ENCODE measurements at regions not wholly inside any gene's neighbourhood (a gene's known extent, or its start where the extent isn't known, plus 50 kb on each side); places are given as distances from the start of the nearest gene placed in this dataset.

GRCh38 chr7:116327135-116327534 lies 116.8 kb downstream of the TES start:
- Histone ChIP-seq H3K36me3 (no peaks in the 10 kb centered on the region), H3K27ac (peak overlapping the region; percentile 44 to 62), H3K9me3 (peaks cover 0 to 6% of the 10 kb centered on the region in 2 donors), H3K27me3 (no peaks in the 10 kb centered on the region), H3K4me1 (peaks cover 3 to 30% of the 10 kb centered on the region in 2 donors), H3K4me3 (no peak overlapping the region)
- no peak for DNase-seq (ENCODE audit: low spot score in 2 of 2)
- intact Hi-C loops (cut with DNase I), result no loop called here
- TF ChIP-seq, protein P1, sequence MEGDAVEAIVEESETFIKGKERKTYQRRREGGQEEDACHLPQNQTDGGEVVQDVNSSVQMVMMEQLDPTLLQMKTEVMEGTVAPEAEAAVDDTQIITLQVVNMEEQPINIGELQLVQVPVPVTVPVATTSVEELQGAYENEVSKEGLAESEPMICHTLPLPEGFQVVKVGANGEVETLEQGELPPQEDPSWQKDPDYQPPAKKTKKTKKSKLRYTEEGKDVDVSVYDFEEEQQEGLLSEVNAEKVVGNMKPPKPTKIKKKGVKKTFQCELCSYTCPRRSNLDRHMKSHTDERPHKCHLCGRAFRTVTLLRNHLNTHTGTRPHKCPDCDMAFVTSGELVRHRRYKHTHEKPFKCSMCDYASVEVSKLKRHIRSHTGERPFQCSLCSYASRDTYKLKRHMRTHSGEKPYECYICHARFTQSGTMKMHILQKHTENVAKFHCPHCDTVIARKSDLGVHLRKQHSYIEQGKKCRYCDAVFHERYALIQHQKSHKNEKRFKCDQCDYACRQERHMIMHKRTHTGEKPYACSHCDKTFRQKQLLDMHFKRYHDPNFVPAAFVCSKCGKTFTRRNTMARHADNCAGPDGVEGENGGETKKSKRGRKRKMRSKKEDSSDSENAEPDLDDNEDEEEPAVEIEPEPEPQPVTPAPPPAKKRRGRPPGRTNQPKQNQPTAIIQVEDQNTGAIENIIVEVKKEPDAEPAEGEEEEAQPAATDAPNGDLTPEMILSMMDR (IDR thresholded peaks at IDR 0.05), result no peak

GRCh38 chr7:116327752-116328151 lies 117.4 kb downstream of the TES start:
- Histone ChIP-seq H3K4me1 (peaks cover 3 to 30% of the 10 kb centered on the region in 2 donors), H3K4me3 (no peak overlapping the region), H3K27ac (peak overlapping the region; percentile 44 to 62), H3K36me3 (no peaks in the 10 kb centered on the region), H3K27me3 (no peaks in the 10 kb centered on the region), H3K9me3 (peaks cover 0 to 6% of the 10 kb centered on the region in 2 donors)
- DNase-seq (ENCODE audit: low spot score in 2 of 2), result no peak
- intact Hi-C loops (cut with DNase I), result no loop called here
- TF ChIP-seq, protein P1 (IDR thresholded peaks at IDR 0.05), result no peak

DNA sequence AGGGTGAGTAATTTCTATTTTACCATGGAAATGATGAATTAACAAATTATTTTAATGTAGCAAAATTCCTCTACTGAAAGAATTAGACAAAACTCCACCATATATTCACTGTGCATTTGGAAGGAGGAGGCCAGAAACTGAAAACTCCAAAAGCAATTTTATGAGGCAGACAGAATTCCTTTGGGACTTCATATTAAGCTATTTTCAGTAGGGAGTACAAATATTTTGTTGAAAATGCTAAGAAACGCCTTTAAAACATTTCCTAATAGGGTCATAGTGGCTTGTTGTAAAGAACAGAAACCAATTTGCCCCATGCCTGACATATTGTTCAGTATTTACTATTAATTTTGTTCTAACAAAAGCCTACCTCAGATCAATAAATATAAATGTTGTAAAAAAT lies 117.8 kb downstream of the TES start:
- Histone ChIP-seq H3K27me3 (no peaks in the 10 kb centered on the region), H3K9me3 (peaks cover 0 to 6% of the 10 kb centered on the region in 2 donors), H3K27ac (peak overlapping the region; percentile 44 to 77), H3K4me3 (no peak overlapping the region), H3K36me3 (no peaks in the 10 kb centered on the region), H3K4me1 (peaks cover 3 to 30% of the 10 kb centered on the region in 2 donors)
- DNase-seq (ENCODE audit: low spot score in 2 of 2), result no peak
- intact Hi-C loops (cut with DNase I), result no loop called here
- TF ChIP-seq, protein P1 (IDR thresholded peaks at IDR 0.05), result no peak

GRCh38 chr7:116329686-116330503 lies 119.6 kb downstream of the TES start:
- no peak for DNase-seq (ENCODE audit: low spot score in 2 of 2)
- intact Hi-C loops (cut with DNase I), result no loop called here
- Histone ChIP-seq H3K27ac (peak overlapping the region; percentile 59 to 77), H3K9me3 (no peaks in the 10 kb centered on the region), H3K4me1 (peaks cover 3 to 30% of the 10 kb centered on the region in 2 donors), H3K27me3 (no peaks in the 10 kb centered on the region), H3K4me3 (no peak overlapping the region), H3K36me3 (no peaks in the 10 kb centered on the region)
- TF ChIP-seq, protein P1 (IDR thresholded peaks at IDR 0.05), result no peak

- Histone ChIP-seq H3K4me1 (peaks cover 3 to 30% of the 10 kb centered on the region in 2 donors), H3K9me3 (no peaks in the 10 kb centered on the region), H3K36me3 (no peaks in the 10 kb centered on the region), H3K27me3 (no peaks in the 10 kb centered on the region), H3K4me3 (no peak overlapping the region), H3K27ac (peak overlapping the region; percentile 24 to 47)
- intact Hi-C loops (cut with DNase I), result no loop called here
- no peak for DNase-seq (ENCODE audit: low spot score in 2 of 2)
- TF ChIP-seq, protein P1 (IDR thresholded peaks at IDR 0.05), result no peak
These were observed 120.7 kb downstream of the TES start for GRCh38 chr7:116331020-116331419.
